HG02610 (cell line): ENCODE measurements at regions not wholly inside any gene's neighbourhood (a gene's known extent, or its start where the extent isn't known, plus 50 kb on each side); places are given as distances from the start of the nearest gene placed in this dataset.

Experiments used
- ATAC-seq: cut with Tn5 transposase; IDR thresholded peaks from one replicate; pipeline ENCODE4 v1.9.1; 2021; ENCODE audit warnings: mild to moderate bottlenecking, moderate library complexity; ENCODE audit not compliant: unreplicated experiment

- ATAC-seq, result no peak
These were observed 127.2 kb upstream of the AGA start for GRCh38 chr4:177569434-177569833.

GRCh38 chr4:177573507-177573906 lies 131.3 kb upstream of the AGA start:
- ATAC-seq, result no peak

- no peak for ATAC-seq
These were observed 132.2 kb upstream of the AGA start for GRCh38 chr4:177574446-177574845.

- ATAC-seq, result no peak
These were observed 137.4 kb upstream of the AGA start for GRCh38 chr4:177579649-177580048.

GRCh38 chr4:177582992-177583391 lies 140.8 kb upstream of the AGA start:
- ATAC-seq, result no peak

GRCh38 chr4:177587989-177588388 lies 145.8 kb upstream of the AGA start:
- no peak for ATAC-seq

GRCh38 chr4:177595386-177595785 lies 153.1 kb upstream of the AGA start:
- no peak for ATAC-seq

GRCh38 chr4:177596035-177596434 lies 153.8 kb upstream of the AGA start:
- no peak for ATAC-seq

- no peak for ATAC-seq
These were observed 154.8 kb upstream of the AGA start for GRCh38 chr4:177596991-177597390.

GRCh38 chr4:177605252-177605651 lies 163.0 kb upstream of the AGA start:
- no peak for ATAC-seq

- no peak for ATAC-seq
These were observed 164.9 kb upstream of the AGA start for GRCh38 chr4:177607111-177607573.

GRCh38 chr4:177611974-177612664 lies 169.9 kb upstream of the AGA start:
- no peak for ATAC-seq

GRCh38 chr4:177612684-177613083 lies 170.4 kb upstream of the AGA start:
- no peak for ATAC-seq

- no peak for ATAC-seq
These were observed 190.2 kb upstream of the AGA start for GRCh38 chr4:177632481-177632880.

GRCh38 chr4:177638871-177639270 lies 196.6 kb upstream of the AGA start:
- ATAC-seq, result no peak

- ATAC-seq, result no peak
These were observed 198.6 kb upstream of the AGA start for GRCh38 chr4:177640864-177641263.

GRCh38 chr4:177660223-177660622 lies 218.0 kb upstream of the AGA start:
- ATAC-seq, result no peak

GRCh38 chr4:177667687-177668086 lies 225.4 kb upstream of the AGA start:
- ATAC-seq, result no peak

- no peak for ATAC-seq
These were observed 229.2 kb upstream of the AGA start for GRCh38 chr4:177671387-177671786.

- no peak for ATAC-seq
These were observed 229.6 kb upstream of the AGA start for GRCh38 chr4:177671845-177672244.

GRCh38 chr4:177673985-177674489 lies 231.8 kb upstream of the AGA start:
- no peak for ATAC-seq

- peak; percentile 42 for ATAC-seq
These were observed 238.1 kb upstream of the AGA start for GRCh38 chr4:177680308-177680707.

- no peak for ATAC-seq
These were observed 239.7 kb upstream of the AGA start for GRCh38 chr4:177681902-177682301.
